ENCODE measurements at regions not wholly inside any gene's neighbourhood (a gene's known extent, or its start where the extent isn't known, plus 50 kb on each side); places are given as distances from the start of the nearest gene placed in this dataset.
"Not testable (repeated sequence)": the region's sequence is repeated elsewhere in the genome, so short reads cannot be mapped to it uniquely, and the experiment has no call there.

- H3K4me1 Mint-ChIP-seq (ENCODE audit: low read depth in 2 of 2): no peaks in the 10 kb centered on the region
- H3K9me3 Mint-ChIP-seq: no peaks in the 10 kb centered on the region
- no peak overlapping the region for H3K27ac Mint-ChIP-seq
- peaks cover 59 to 89% of the 10 kb centered on the region in 2 donors for H3K27me3 Mint-ChIP-seq
- H3K36me3 Mint-ChIP-seq (ENCODE audit: insufficient read depth): no peaks in the 10 kb centered on the region
- DNase-seq: no peak
- no peak for ATAC-seq (replicated peaks)
- H3K4me3 Mint-ChIP-seq: no peak overlapping the region
Observed at GRCh38 chr20:51178153-51178552, 155.2 kb upstream of the KCNG1 start.

- no peak overlapping the region for H3K27ac Mint-ChIP-seq
- ATAC-seq (replicated peaks): no peak
- no peaks in the 10 kb centered on the region for H3K4me1 Mint-ChIP-seq (ENCODE audit: low read depth in 2 of 2)
- H3K4me3 Mint-ChIP-seq: no peak overlapping the region
- no peaks in the 10 kb centered on the region for H3K36me3 Mint-ChIP-seq (ENCODE audit: insufficient read depth)
- no peaks in the 10 kb centered on the region for H3K9me3 Mint-ChIP-seq
- no peak for DNase-seq
- H3K27me3 Mint-ChIP-seq: peaks cover 66 to 94% of the 10 kb centered on the region in 2 donors
Observed at GRCh38 chr20:51176876-51177275, 154.0 kb upstream of the KCNG1 start.

GRCh38 chr20:51176446-51176845 is 153.5 kb upstream of the KCNG1 start:
- H3K27ac Mint-ChIP-seq: no peak overlapping the region
- H3K4me3 Mint-ChIP-seq: no peak overlapping the region
- no peak for ATAC-seq (replicated peaks)
- H3K36me3 Mint-ChIP-seq (ENCODE audit: insufficient read depth): no peaks in the 10 kb centered on the region
- H3K9me3 Mint-ChIP-seq: no peaks in the 10 kb centered on the region
- H3K4me1 Mint-ChIP-seq (ENCODE audit: low read depth in 2 of 2): no peaks in the 10 kb centered on the region
- DNase-seq: no peak
- peaks cover 62 to 94% of the 10 kb centered on the region in 2 donors for H3K27me3 Mint-ChIP-seq

GRCh38 chr20:51175724-51176123 is 152.8 kb upstream of the KCNG1 start:
- Mint-ChIP-seq H3K27me3 (peaks cover 59 to 94% of the 10 kb centered on the region in 2 donors), H3K27ac (no peak overlapping the region)
- no peak for ATAC-seq (replicated peaks)

GRCh38 chr20:51175156-51175555 is 152.2 kb upstream of the KCNG1 start:
- no peak overlapping the region for H3K27ac Mint-ChIP-seq
- H3K36me3 Mint-ChIP-seq (ENCODE audit: insufficient read depth): no peaks in the 10 kb centered on the region
- ATAC-seq (replicated peaks): no peak
- no peaks in the 10 kb centered on the region for H3K4me1 Mint-ChIP-seq (ENCODE audit: low read depth in 2 of 2)
- no peak overlapping the region for H3K4me3 Mint-ChIP-seq
- H3K9me3 Mint-ChIP-seq: no peaks in the 10 kb centered on the region
- H3K27me3 Mint-ChIP-seq: peaks cover 59 to 93% of the 10 kb centered on the region in 2 donors
- no peak for DNase-seq

More at GRCh38 chr20:51175724-51176123, 152.8 kb upstream of the KCNG1 start:
- Mint-ChIP-seq H3K9me3 (no peaks in the 10 kb centered on the region), H3K36me3 (ENCODE audit: insufficient read depth) (no peaks in the 10 kb centered on the region), H3K4me3 (no peak overlapping the region), H3K4me1 (ENCODE audit: low read depth in 2 of 2) (no peaks in the 10 kb centered on the region)
- no peak for DNase-seq

- Mint-ChIP-seq H3K4me1 (ENCODE audit: low read depth in 2 of 2) (no peaks in the 10 kb centered on the region), H3K27me3 (peaks cover 59 to 93% of the 10 kb centered on the region in 2 donors), H3K9me3 (no peaks in the 10 kb centered on the region), H3K4me3 (no peak overlapping the region), H3K36me3 (ENCODE audit: insufficient read depth) (no peaks in the 10 kb centered on the region), H3K27ac (no peak overlapping the region)
- no peak for ATAC-seq (replicated peaks)
- DNase-seq: no peak
Observed at GRCh38 chr20:51174536-51174935, 151.6 kb upstream of the KCNG1 start.

- H3K4me3 Mint-ChIP-seq: no peak overlapping the region
- H3K27me3 Mint-ChIP-seq: peaks cover 61 to 83% of the 10 kb centered on the region in 2 donors
- no peaks in the 10 kb centered on the region for H3K9me3 Mint-ChIP-seq
- peaks cover 0 to 4% of the 10 kb centered on the region in 2 donors for H3K4me1 Mint-ChIP-seq (ENCODE audit: low read depth in 2 of 2)
- DNase-seq: no peak
- H3K36me3 Mint-ChIP-seq (ENCODE audit: insufficient read depth): no peaks in the 10 kb centered on the region
- ATAC-seq (replicated peaks): no peak
- H3K27ac Mint-ChIP-seq: no peak overlapping the region
Observed at GRCh38 chr20:51172558-51173428, 149.9 kb upstream of the KCNG1 start.

- no peak for ATAC-seq (replicated peaks)
- Mint-ChIP-seq H3K4me1 (ENCODE audit: low read depth in 2 of 2) (peaks cover 0 to 4% of the 10 kb centered on the region in 2 donors), H3K36me3 (ENCODE audit: insufficient read depth) (no peaks in the 10 kb centered on the region), H3K27me3 (peaks cover 65 to 75% of the 10 kb centered on the region in 2 donors), H3K9me3 (no peaks in the 10 kb centered on the region), H3K27ac (no peak overlapping the region), H3K4me3 (no peak overlapping the region)
- no peak for DNase-seq
Observed at GRCh38 chr20:51171141-51171540, 148.2 kb upstream of the KCNG1 start.

- Mint-ChIP-seq H3K27me3 (peaks cover 55 to 62% of the 10 kb centered on the region in 2 donors), H3K36me3 (ENCODE audit: insufficient read depth) (no peaks in the 10 kb centered on the region), H3K9me3 (no peaks in the 10 kb centered on the region), H3K4me1 (ENCODE audit: low read depth in 2 of 2) (peaks cover 0 to 4% of the 10 kb centered on the region in 2 donors), H3K4me3 (no peak overlapping the region), H3K27ac (no peak overlapping the region)
- ATAC-seq (replicated peaks) (no peak), DNase-seq (no peak)
Observed at GRCh38 chr20:51169813-51170212, 146.9 kb upstream of the KCNG1 start.

GRCh38 chr20:51167911-51168310 is 145.0 kb upstream of the KCNG1 start:
- ATAC-seq (replicated peaks); H3K4me3 Mint-ChIP-seq; H3K27ac Mint-ChIP-seq; H3K4me1 Mint-ChIP-seq (ENCODE audit: low read depth in 2 of 2); H3K36me3 Mint-ChIP-seq (ENCODE audit: insufficient read depth); DNase-seq; H3K9me3 Mint-ChIP-seq: not testable (repeated sequence)
- H3K27me3 Mint-ChIP-seq: peaks cover 43 to 52% of the 10 kb centered on the region in 2 donors

- Mint-ChIP-seq H3K27me3 (peaks cover 41 to 52% of the 10 kb centered on the region in 2 donors), H3K9me3 (no peaks in the 10 kb centered on the region), H3K4me3 (no peak overlapping the region), H3K27ac (no peak overlapping the region), H3K36me3 (ENCODE audit: insufficient read depth) (no peaks in the 10 kb centered on the region), H3K4me1 (ENCODE audit: low read depth in 2 of 2) (peaks cover 0 to 4% of the 10 kb centered on the region in 2 donors)
- ATAC-seq (replicated peaks): no peak
- no peak for DNase-seq
Observed at GRCh38 chr20:51166489-51166888, 143.6 kb upstream of the KCNG1 start.

- H3K4me3 Mint-ChIP-seq: no peak overlapping the region
- no peaks in the 10 kb centered on the region for H3K9me3 Mint-ChIP-seq
- H3K27me3 Mint-ChIP-seq: peaks cover 48 to 52% of the 10 kb centered on the region in 2 donors
- ATAC-seq (replicated peaks) (no peak), DNase-seq (no peak)
- H3K27ac Mint-ChIP-seq: no peak overlapping the region
- no peaks in the 10 kb centered on the region for H3K36me3 Mint-ChIP-seq (ENCODE audit: insufficient read depth)
- peaks cover 0 to 4% of the 10 kb centered on the region in 2 donors for H3K4me1 Mint-ChIP-seq (ENCODE audit: low read depth in 2 of 2)
Observed at GRCh38 chr20:51165131-51165530, 142.2 kb upstream of the KCNG1 start.

GRCh38 chr20:51164731-51165130 is 141.8 kb upstream of the KCNG1 start:
- Mint-ChIP-seq H3K27ac (no peak overlapping the region), H3K36me3 (ENCODE audit: insufficient read depth) (no peaks in the 10 kb centered on the region), H3K4me1 (ENCODE audit: low read depth in 2 of 2) (peaks cover 0 to 4% of the 10 kb centered on the region in 2 donors), H3K27me3 (peaks cover 44 to 52% of the 10 kb centered on the region in 2 donors), H3K4me3 (no peak overlapping the region), H3K9me3 (no peaks in the 10 kb centered on the region)
- ATAC-seq (replicated peaks): no peak
- DNase-seq: no peak

- DNase-seq (no peak), ATAC-seq (replicated peaks) (no peak)
- Mint-ChIP-seq H3K36me3 (ENCODE audit: insufficient read depth) (no peaks in the 10 kb centered on the region), H3K9me3 (no peaks in the 10 kb centered on the region), H3K27ac (no peak overlapping the region), H3K4me3 (no peak overlapping the region), H3K4me1 (ENCODE audit: low read depth in 2 of 2) (peaks cover 0 to 4% of the 10 kb centered on the region in 2 donors), H3K27me3 (peaks cover 39 to 52% of the 10 kb centered on the region in 2 donors)
Observed at GRCh38 chr20:51163996-51164600, 141.2 kb upstream of the KCNG1 start.
